Lower leg skin (tissue), 4 donors: ENCODE measurements at regions not wholly inside any gene's neighbourhood (a gene's known extent, or its start where the extent isn't known, plus 50 kb on each side); places are given as distances from the start of the nearest gene placed in this dataset.

Source experiments
- DNase-seq, 2 donors: peaks; one replicate each; pipeline ENCODE4 v3.0.0-alpha.2; 2019; ENCODE audit warnings: low spot score in 2 of 2
- H3K4me3 ChIP-seq: fragments of 200-600 bp; sonication (generic); 2 replicates; pipeline ENCODE4 v1.5.1; 2017; ENCODE audit warnings: mild to moderate bottlenecking, low read depth; ENCODE audit not compliant: poor library complexity, severe bottlenecking
- POLR2A ChIP-seq, 2 donors: fragments of 450-650 bp; IDR thresholded peaks; one replicate each; pipeline ENCODE4 v1.6.1; 2016 to 2017; ENCODE audit warnings: antibody characterized with exemption in 2 of 2, mild to moderate bottlenecking in 1 of 2, moderate library complexity in 1 of 2
- WGBS, 2 donors: methylation state at CpG; one replicate each; pipeline ENCODE4 v1.1.5; 2018; 5-methylcytosine and 5-hydroxymethylcytosine counted together
- intact Hi-C: fragments of 100-400 bp; cut with DNase I; formaldehyde crosslinking; loops from one replicate; pipeline ENCODE4 v1.15.0; 2023; ENCODE audit warnings: low total_unique reads
- TF ChIP-seq, protein P1 (sequence below), 3 donors: fragments of 450-650 bp; IDR thresholded peaks; one replicate each; pipeline ENCODE4 v1.5.1; 2016; ENCODE audit warnings: antibody characterized with exemption in 3 of 3, mild to moderate bottlenecking in 3 of 3, moderate library complexity in 2 of 3

DNA sequence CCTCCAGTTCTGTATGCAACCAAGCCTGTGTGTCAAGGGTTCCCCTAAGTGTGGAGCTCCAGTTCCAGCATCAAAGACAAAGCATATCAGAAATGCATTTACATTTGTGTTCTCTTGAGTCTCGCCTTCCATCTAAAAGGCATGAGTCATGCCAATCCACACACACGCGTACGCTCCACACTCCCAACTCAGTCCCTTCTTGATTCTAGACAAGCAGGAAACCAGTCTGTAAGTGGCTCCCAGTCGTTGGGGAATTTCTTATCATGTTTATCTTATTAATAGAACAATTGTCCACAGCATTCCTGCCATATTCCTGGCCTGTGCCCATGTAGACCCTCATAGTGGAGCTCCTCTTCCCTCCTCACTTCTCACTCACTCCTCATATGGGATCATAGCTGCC is 86.4 kb upstream of the SLC35G4 start:
- TF ChIP-seq, protein P1, sequence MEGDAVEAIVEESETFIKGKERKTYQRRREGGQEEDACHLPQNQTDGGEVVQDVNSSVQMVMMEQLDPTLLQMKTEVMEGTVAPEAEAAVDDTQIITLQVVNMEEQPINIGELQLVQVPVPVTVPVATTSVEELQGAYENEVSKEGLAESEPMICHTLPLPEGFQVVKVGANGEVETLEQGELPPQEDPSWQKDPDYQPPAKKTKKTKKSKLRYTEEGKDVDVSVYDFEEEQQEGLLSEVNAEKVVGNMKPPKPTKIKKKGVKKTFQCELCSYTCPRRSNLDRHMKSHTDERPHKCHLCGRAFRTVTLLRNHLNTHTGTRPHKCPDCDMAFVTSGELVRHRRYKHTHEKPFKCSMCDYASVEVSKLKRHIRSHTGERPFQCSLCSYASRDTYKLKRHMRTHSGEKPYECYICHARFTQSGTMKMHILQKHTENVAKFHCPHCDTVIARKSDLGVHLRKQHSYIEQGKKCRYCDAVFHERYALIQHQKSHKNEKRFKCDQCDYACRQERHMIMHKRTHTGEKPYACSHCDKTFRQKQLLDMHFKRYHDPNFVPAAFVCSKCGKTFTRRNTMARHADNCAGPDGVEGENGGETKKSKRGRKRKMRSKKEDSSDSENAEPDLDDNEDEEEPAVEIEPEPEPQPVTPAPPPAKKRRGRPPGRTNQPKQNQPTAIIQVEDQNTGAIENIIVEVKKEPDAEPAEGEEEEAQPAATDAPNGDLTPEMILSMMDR (IDR thresholded peaks at IDR 0.05), result no peak
- no peak for TF ChIP-seq POLR2A (IDR thresholded peaks at IDR 0.05)

DNA sequence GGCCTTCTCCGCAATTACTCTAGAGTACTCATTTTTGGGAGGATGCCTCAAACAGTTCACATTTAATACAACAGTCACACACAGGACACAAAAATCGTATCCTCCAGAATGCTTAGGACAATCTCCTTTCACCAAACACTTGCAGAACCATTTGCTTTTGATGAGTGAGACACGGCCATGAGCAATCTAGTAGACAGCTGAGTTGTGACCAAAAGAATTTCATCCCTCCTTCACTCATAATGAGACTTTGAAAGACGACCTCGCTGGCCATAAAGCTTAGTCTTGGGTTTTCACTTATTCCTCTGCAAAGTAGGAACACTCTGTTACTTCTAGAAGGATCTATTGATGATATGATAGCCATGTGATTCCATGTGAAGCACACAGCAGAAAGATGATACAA is 87.5 kb upstream of the SLC35G4 start:
- no peak for TF ChIP-seq POLR2A (IDR thresholded peaks at IDR 0.05)
- TF ChIP-seq, protein P1 (IDR thresholded peaks at IDR 0.05), result no peak
- intact Hi-C loops, result no loop called here
- no peak overlapping the region for H3K4me3 ChIP-seq
- WGBS, 2 donors, result 79 to 82% methylated on average over 5 of the region's 5 CpGs
- no peak for DNase-seq

More for the DNA sequence above, 86.4 kb upstream of the SLC35G4 start:
- 85 to 88% methylated on average over 5 of the region's 5 CpGs for WGBS, 2 donors
- H3K4me3 ChIP-seq, result no peak overlapping the region
- no peak for DNase-seq
- intact Hi-C loops, result no loop called here

DNA sequence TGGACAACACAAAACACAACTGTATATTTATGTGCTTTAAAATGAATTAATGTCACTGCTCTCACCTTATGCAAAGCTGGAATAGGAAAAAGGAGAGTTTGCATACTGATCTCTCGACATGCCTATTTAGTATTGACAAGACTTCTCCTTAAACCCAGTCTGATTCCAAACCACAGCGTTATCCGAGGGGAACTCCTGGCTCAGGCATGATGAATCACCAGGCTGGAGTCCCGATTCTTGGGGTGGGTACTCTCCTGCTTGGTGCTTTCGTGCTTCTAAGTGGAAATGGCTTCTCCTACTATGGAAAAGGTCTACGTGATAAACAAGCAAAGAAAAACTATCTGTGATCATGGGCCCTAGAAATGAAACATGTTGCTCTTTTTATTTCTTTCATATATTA is 88.9 kb upstream of the SLC35G4 start:
- H3K4me3 ChIP-seq, result no peak overlapping the region
- WGBS, 2 donors, result 65 to 68% methylated on average over 6 of the region's 6 CpGs
- TF ChIP-seq, protein P1 (IDR thresholded peaks at IDR 0.05), result no peak
- TF ChIP-seq POLR2A (IDR thresholded peaks at IDR 0.05), result no peak
- intact Hi-C loops, result no loop called here
- no peak for DNase-seq

DNA sequence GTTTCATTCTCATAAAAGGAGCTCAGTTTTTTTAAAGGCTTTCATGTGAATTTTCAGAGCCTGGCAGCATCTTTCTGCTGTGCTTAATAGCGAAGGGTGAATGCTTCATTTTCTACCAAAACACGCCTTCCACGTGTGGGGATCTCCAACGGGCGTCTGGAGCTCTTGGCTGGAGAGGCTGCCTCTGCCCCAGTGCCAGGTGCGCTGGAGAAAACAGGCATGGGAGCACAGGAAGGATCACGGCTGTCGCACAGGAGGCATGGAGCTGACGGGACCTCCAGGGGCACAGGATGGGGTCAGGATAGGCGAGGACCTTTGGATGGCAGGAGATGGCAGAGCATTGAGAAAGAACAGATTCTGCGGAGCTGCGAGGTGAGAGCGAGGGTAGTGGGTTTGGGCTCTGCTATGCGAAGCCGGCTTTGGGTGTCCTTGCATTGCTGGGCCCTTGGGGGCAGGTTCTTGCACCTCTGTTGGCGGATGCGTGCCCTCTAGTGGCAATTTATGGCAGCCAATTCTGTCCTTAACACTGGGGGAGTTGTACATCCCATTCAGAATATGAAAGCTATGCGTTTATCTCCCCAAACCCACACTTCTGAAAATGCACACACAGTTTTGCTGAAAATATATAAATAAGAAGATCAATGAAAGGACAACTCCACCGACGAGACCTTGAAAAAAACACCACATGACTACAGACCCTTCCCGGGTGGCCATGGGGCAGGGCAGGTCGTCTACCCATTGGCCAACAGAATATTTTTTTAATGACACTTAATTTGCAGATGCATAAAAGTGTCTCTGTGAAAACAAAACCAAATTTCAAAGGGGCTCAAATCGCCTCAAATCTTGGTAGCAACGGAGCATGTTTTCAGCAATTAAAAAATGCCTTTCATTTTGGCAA is 90.4 kb upstream of the SLC35G4 start:
- TF ChIP-seq, protein P1 (IDR thresholded peaks at IDR 0.05), result no peak
- TF ChIP-seq POLR2A (IDR thresholded peaks at IDR 0.05), result no peak
- H3K4me3 ChIP-seq, result no peak overlapping the region
- intact Hi-C loops, result no loop called here
- WGBS, 2 donors, result 62 to 63% methylated on average over 24 of the region's 24 CpGs
- no peak for DNase-seq

DNA sequence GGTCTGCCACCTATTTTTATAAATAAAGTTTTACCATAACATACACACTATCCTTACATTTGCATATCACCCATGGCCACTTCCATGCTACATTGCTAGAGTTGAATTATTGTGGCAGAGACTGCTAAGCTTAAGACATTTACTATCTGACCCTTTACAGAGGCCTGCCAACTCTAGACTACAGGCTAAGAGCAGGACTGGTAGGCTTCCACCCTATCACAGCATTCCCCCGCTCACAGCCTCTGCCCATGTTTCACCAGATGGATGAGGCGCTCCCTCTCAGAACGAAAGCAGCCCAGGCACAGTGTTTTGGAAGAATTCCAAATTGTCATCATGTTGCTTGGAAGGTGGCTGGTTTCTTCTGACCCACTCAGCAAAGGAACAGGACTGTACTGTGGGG is 91.7 kb upstream of the SLC35G4 start:
- 56 to 57% methylated on average over 3 of the region's 3 CpGs for WGBS, 2 donors
- no peak overlapping the region for H3K4me3 ChIP-seq
- no peak for TF ChIP-seq POLR2A (IDR thresholded peaks at IDR 0.05)
- TF ChIP-seq, protein P1 (IDR thresholded peaks at IDR 0.05), result no peak
- DNase-seq, result no peak
- intact Hi-C loops, result no loop called here
